Endodermal cell (in vitro differentiated cells): ENCODE measurements at regions not wholly inside any gene's neighbourhood (a gene's known extent, or its start where the extent isn't known, plus 50 kb on each side); places are given as distances from the start of the nearest gene placed in this dataset.

Experiments used
- DNase-seq: peaks from one replicate; pipeline ENCODE4 v3.0.0-alpha.2; 2017
- H3K27ac ChIP-seq: 2 replicates; pipeline ENCODE4 v1.5.1; 2013; ENCODE audit warnings: mild to moderate bottlenecking, low read depth, low read length, moderate library complexity
- H3K27me3 ChIP-seq: 2 replicates; pipeline ENCODE4 v1.6.1; 2013; ENCODE audit warnings: mild to moderate bottlenecking, low read length, moderate library complexity; ENCODE audit not compliant: insufficient read depth, control insufficient read depth, poor library complexity, severe bottlenecking
- H3K36me3 ChIP-seq: 2 replicates; pipeline ENCODE4 v1.7.0; 2013; ENCODE audit warnings: mild to moderate bottlenecking, low read length, moderate library complexity; ENCODE audit not compliant: control insufficient read depth, insufficient read depth
- H3K4me1 ChIP-seq: one replicate; pipeline ENCODE4 v1.7.0; 2013; ENCODE audit warnings: low read length; ENCODE audit not compliant: control insufficient read depth, insufficient read depth
- H3K4me3 ChIP-seq: 2 replicates; pipeline ENCODE4 v1.5.1; 2013; ENCODE audit warnings: mild to moderate bottlenecking, low read length, moderate library complexity
- H3K9ac ChIP-seq: 2 replicates; pipeline ENCODE4 v1.6.1; 2013; ENCODE audit warnings: mild to moderate bottlenecking, low read length, moderate library complexity; ENCODE audit not compliant: poor library complexity, severe bottlenecking; ENCODE audit errors: extremely low read depth
- H3K9me3 ChIP-seq: 2 replicates; pipeline ENCODE4 v1.6.1; 2013; ENCODE audit warnings: mild to moderate bottlenecking, low read length, moderate library complexity; ENCODE audit not compliant: control insufficient read depth
- H3K27ac Mint-ChIP-seq: 2 replicates; pipeline ENCODE4 v1.8.0; 2020; ENCODE audit warnings: mixed read lengths
- H3K27me3 Mint-ChIP-seq: 2 replicates; pipeline ENCODE4 v1.8.0; 2021; ENCODE audit warnings: mild to moderate bottlenecking, mixed read lengths; ENCODE audit not compliant: insufficient read depth
- H3K36me3 Mint-ChIP-seq: 2 replicates; pipeline ENCODE4 v1.8.0; 2020; ENCODE audit warnings: low read depth, mixed read lengths
- H3K4me1 Mint-ChIP-seq: 2 replicates; pipeline ENCODE4 v1.8.0; 2020; ENCODE audit warnings: mixed read lengths
- H3K4me3 Mint-ChIP-seq: 2 replicates; pipeline ENCODE4 v1.8.0; 2020; ENCODE audit warnings: mild to moderate bottlenecking, moderate library complexity, mixed read lengths
- H3K9me3 Mint-ChIP-seq: 2 replicates; pipeline ENCODE4 v1.8.0; 2020; ENCODE audit warnings: mild to moderate bottlenecking, mixed read lengths
- WGBS, 2 experiments: methylation state at CpG; one replicate each; pipeline versions ENCODE4 v1.1.5 to v1.1.7; 2013; ENCODE audit warnings: missing lambda C conversion rate in 2 of 2, mixed read lengths in 1 of 2; ENCODE audit not compliant: insufficient coverage in 1 of 2, insufficient read length in 1 of 2; 5-methylcytosine and 5-hydroxymethylcytosine counted together
- TF ChIP-seq, protein P1 (sequence below): fragments of 200-600 bp; sonication (generic); conservative IDR thresholded peaks from 2 replicates; pipeline ENCODE4 v1.5.0; 2021; ENCODE audit warnings: antibody characterized with exemption, mild to moderate bottlenecking

- H3K36me3 Mint-ChIP-seq: no peaks in the 10 kb centered on the region
- no peaks in the 10 kb centered on the region for H3K9me3 Mint-ChIP-seq
- no peak overlapping the region for H3K27ac Mint-ChIP-seq
- Histone ChIP-seq H3K36me3 (no peaks in the 10 kb centered on the region), H3K27me3 (peaks cover 10% of the 10 kb centered on the region), H3K27ac (no peak overlapping the region), H3K9ac (no peak overlapping the region), H3K4me1 (no peaks in the 10 kb centered on the region), H3K9me3 (no peaks in the 10 kb centered on the region), H3K4me3 (no peak overlapping the region)
- peaks cover 12% of the 10 kb centered on the region for H3K27me3 Mint-ChIP-seq
- no peak overlapping the region for H3K4me3 Mint-ChIP-seq
- no peaks in the 10 kb centered on the region for H3K4me1 Mint-ChIP-seq
- TF ChIP-seq, protein P1, sequence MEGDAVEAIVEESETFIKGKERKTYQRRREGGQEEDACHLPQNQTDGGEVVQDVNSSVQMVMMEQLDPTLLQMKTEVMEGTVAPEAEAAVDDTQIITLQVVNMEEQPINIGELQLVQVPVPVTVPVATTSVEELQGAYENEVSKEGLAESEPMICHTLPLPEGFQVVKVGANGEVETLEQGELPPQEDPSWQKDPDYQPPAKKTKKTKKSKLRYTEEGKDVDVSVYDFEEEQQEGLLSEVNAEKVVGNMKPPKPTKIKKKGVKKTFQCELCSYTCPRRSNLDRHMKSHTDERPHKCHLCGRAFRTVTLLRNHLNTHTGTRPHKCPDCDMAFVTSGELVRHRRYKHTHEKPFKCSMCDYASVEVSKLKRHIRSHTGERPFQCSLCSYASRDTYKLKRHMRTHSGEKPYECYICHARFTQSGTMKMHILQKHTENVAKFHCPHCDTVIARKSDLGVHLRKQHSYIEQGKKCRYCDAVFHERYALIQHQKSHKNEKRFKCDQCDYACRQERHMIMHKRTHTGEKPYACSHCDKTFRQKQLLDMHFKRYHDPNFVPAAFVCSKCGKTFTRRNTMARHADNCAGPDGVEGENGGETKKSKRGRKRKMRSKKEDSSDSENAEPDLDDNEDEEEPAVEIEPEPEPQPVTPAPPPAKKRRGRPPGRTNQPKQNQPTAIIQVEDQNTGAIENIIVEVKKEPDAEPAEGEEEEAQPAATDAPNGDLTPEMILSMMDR: no peak
- WGBS, 2 experiments: 85% methylated on average over 2 of the region's 3 CpGs; no CpG with 5 or more reads in 1 of the 2 experiments
- DNase-seq: no peak
Observed at GRCh38 chr10:9066152-9066551, 1011.7 kb downstream of the GATA3 start.

DNA sequence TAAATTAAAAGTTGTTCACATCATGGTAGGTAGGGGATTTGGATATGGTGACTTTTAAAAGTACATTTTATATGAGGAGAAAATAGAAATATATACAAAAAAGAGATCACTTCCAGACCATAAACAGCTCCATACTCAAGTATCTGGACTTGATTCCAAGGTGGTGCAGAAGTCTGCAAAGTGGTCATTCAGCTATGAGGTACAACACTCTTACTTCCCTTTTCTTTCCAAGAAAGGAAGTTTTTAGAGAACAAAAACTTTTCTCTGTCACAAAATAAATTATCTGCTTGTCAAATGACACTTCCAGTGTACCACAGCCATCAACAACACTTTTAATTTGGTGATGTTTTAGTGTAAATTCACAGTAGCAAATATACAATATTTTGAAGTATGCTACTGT lies 1013.5 kb downstream of the GATA3 start:
- no peaks in the 10 kb centered on the region for H3K36me3 Mint-ChIP-seq
- peaks cover 23% of the 10 kb centered on the region for H3K27me3 Mint-ChIP-seq
- Histone ChIP-seq H3K27ac (no peak overlapping the region), H3K9me3 (no peaks in the 10 kb centered on the region), H3K27me3 (peaks cover 4% of the 10 kb centered on the region), H3K36me3 (no peaks in the 10 kb centered on the region), H3K4me1 (no peaks in the 10 kb centered on the region), H3K4me3 (no peak overlapping the region), H3K9ac (no peak overlapping the region)
- no peak overlapping the region for H3K27ac Mint-ChIP-seq
- DNase-seq: no peak
- no peaks in the 10 kb centered on the region for H3K4me1 Mint-ChIP-seq
- TF ChIP-seq, protein P1: no peak
- H3K9me3 Mint-ChIP-seq: no peaks in the 10 kb centered on the region
- H3K4me3 Mint-ChIP-seq: no peak overlapping the region

DNA sequence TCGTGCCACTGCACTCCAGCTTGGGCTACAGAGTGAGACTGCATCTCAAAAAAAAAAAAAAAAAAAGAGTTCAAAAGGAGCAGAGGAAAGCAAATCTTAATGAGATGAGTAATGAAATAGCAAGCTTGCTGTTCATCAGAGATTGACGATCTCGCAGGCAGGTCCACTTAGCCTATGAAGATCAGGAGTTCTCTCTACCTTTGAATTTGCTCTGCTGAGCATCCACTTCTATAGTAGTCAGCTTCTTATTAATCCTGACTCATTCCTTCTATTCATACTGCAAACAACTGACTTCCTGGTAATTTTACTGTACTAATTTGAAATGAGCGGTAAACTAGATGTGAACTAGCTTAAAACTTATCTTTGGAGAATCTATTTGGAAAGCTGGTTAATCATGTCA lies 1014.6 kb downstream of the GATA3 start:
- Histone ChIP-seq H3K27ac (no peak overlapping the region), H3K4me1 (no peaks in the 10 kb centered on the region), H3K36me3 (no peaks in the 10 kb centered on the region), H3K9ac (no peak overlapping the region), H3K27me3 (peaks cover 8% of the 10 kb centered on the region), H3K9me3 (no peaks in the 10 kb centered on the region), H3K4me3 (no peak overlapping the region)
- 95 to 100% methylated on average over 2 to 4 of the region's 4 CpGs for WGBS, 2 experiments
- DNase-seq: no peak
- H3K9me3 Mint-ChIP-seq: no peaks in the 10 kb centered on the region
- TF ChIP-seq, protein P1: no peak
- H3K4me1 Mint-ChIP-seq: no peaks in the 10 kb centered on the region
- H3K27ac Mint-ChIP-seq: no peak overlapping the region
- H3K4me3 Mint-ChIP-seq: no peak overlapping the region
- peaks cover 30% of the 10 kb centered on the region for H3K27me3 Mint-ChIP-seq
- H3K36me3 Mint-ChIP-seq: no peaks in the 10 kb centered on the region
